HG02870 (cell line): ENCODE measurements at regions not wholly inside any gene's neighbourhood (a gene's known extent, or its start where the extent isn't known, plus 50 kb on each side); places are given as distances from the start of the nearest gene placed in this dataset.

Experiments used
- ATAC-seq: cut with Tn5 transposase; IDR thresholded peaks from one replicate; pipeline ENCODE4 v1.9.1; 2021; ENCODE audit warnings: mild to moderate bottlenecking, moderate library complexity; ENCODE audit not compliant: unreplicated experiment

DNA sequence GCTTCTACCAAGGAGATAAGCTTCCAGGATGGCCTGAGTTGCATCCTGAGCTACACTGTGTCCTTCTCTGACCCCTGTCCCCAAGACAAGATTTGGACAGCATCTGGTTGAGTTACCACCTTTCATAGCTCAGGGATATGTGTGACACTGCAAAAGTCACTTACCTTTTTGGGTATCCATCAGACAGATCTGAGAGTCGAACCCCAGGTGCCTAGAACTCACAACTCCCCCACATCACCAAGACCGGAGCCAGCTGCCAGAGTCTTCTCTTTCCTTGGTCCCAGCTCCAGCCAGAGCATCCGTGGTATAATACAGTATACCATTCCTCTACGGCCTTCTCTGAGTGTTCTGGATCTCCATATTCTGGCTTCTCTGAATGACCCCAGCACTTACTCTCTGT lies 133.0 kb downstream of the CD83 start:
- no peak for ATAC-seq

DNA sequence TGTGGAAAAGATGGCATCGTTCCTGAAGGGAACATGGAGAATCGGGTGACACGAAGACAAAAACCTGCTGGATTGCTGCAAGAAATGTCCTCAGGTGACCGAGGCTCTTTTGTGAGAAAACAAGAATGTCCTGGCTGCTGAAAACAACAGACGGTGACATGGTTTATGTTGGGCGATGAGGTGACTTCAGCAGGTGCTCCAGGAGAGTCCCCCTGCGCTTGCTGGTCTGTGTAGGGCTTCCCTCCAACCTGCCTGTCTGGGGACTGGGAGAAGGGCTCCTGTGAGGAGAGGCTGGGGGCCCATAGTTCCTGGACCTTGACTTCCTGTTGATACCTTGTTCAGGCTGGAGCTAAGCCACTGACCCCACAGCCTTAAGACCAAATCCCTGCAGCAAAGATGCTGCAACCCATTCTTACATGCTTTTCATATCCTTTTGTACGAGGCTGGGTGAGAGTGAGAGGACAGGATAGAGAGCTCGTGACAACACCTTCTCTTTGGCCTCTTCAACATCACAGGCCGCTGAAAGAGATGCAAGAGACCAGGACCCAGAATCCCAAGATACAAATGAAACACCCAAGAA lies 134.8 kb downstream of the CD83 start:
- no peak for ATAC-seq

GRCh38 chr6:14254505-14254904 lies 136.9 kb downstream of the CD83 start:
- ATAC-seq = peak; percentile 84

- ATAC-seq = no peak
Measured at GRCh38 chr6:14255916-14256315, 138.3 kb downstream of the CD83 start.

GRCh38 chr6:14258117-14258516 lies 140.5 kb downstream of the CD83 start:
- ATAC-seq = no peak

- no peak for ATAC-seq
Measured at GRCh38 chr6:14258695-14259593, 141.4 kb downstream of the CD83 start.

GRCh38 chr6:14259594-14260152 lies 142.1 kb downstream of the CD83 start:
- ATAC-seq = no peak

DNA sequence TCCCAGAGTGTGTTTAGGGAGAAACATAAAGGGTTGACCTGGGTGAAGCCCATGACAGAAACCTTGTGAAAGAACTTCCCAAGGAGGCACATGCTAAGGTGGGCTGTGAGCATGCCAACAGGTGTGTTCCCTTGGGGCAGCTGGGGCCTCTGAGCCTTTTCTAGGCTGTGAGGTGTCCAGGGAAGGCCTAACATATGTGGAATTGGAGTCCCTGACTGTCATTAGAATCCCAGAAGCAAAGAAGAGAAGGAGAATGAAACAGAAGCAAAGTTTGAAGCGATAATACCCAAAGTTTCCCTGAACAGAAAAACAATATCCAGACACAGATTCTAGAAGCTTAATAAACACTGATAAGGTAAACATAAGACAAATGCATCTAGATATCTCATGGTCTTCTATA lies 143.3 kb downstream of the CD83 start:
- no peak for ATAC-seq

DNA sequence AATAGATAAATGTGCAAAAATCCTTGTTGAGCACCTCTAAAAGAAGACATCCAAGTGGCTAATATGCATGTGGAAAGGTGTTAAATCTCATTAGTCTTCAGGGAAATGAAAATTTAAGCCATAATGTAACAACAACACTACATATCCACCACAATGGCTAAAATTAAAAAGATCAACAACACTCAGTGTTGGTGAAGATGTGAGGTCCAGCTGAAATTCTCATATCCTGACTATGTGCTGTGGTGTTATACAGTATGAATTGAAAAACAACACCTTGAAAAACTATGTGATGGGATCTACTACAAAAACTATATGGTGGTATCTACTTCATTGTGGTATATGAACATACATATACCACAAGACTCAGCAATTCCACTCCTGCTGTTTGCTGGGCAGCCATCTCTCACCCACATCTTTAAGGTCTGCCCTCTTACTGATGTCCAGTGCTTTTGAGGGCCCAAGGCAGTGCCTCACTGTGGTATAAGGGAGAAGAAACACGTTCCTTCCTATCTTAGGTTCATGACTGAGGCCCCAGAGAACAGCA lies 146.4 kb downstream of the CD83 start:
- no peak for ATAC-seq

- no peak for ATAC-seq
Measured at GRCh38 chr6:14265049-14266021, 147.8 kb downstream of the CD83 start.

GRCh38 chr6:14266266-14266665 lies 148.7 kb downstream of the CD83 start:
- ATAC-seq = no peak

DNA sequence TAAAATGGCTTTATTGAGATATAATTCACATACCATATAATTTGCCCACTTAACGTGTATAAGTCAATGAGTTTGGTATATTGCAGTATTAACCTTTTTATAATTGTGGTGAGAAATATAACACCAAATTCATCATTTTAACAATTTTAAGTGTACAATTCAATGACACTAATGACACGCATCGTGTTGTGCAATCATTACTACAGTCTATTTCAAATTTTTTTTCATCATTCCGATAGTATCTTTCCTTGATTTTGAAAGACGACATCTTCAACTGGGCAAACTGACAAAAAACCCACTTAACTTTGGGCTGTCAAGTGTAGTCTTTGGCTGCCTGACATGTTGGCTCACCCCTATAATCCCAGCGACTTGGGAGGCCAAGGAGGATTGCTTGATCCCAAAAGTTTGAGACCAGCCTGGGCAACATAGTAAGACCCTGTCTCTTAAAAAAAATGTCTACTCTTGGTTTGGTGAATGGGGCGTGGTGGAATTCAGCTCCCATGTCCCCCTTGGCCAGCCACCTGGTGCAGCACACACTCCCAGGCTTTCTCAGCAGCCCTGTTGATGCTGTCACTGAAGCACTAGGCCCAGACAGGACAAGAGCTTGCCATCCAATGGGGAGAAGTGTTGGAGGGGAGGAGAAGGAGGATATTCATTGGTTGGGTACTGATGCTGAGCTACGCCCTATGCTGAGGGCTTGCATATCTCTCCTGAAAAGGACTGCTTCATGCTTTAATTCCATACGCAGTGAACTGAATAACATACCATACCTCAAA lies 150.5 kb downstream of the CD83 start:
- ATAC-seq = no peak

DNA sequence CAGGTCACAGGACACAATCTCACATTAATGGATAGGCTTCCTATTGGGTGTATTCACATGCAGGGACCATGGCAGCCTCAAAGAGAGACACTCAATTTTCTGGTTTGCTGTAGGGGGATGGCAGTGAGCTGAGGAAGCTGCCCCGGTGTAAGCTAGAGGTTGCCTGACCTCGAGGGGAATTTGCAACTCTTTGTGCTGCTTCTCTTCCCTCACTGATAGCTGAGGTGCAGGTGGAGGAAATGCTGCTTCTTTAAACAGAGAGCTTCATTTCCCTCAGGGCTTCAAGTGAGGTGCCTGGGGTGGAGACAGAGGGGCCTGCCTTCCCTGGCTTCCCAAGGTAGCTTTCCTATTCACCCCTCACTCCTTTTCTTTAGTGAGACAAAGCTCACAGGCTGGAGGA lies 151.9 kb downstream of the CD83 start:
- ATAC-seq = no peak

DNA sequence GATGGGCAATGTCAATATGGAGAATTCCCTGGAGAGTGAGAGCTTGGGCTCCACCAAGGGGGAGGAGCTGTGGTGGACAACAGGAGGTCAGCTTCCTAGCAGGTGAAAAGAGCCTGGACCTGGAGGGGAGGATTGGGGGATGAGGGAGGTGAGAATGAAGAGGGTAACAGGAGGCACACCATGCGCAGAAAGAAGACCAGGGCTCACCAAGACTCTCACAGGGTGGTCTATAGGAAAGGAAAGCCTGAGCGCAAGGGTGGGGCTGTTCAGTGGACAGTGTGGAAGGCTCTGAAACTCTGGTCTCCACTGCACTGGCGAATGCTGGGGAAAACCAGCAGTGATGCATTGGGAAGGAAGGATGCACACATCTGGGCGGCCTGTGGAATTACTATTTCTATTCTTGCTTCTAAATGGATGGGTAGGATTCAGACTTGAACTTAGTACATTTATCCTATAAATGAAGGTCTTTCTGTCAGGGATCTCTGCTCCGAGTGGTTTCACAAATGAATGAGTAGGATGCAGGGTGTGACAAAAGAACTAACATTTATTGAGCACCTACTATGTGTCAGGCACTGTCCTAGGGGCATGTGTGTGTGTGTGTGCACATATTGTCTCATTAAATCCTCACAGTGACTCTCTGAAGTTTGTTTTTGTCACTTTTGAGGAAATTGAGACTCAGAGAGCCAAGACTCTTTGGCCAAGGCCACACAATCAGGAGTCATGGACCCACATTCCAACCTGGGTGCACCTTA lies 152.7 kb downstream of the CD83 start:
- ATAC-seq = no peak

- ATAC-seq = no peak
Measured at GRCh38 chr6:14270925-14271788, 153.6 kb downstream of the CD83 start.

- no peak for ATAC-seq
Measured at GRCh38 chr6:14271789-14272736, 154.5 kb downstream of the CD83 start.

DNA sequence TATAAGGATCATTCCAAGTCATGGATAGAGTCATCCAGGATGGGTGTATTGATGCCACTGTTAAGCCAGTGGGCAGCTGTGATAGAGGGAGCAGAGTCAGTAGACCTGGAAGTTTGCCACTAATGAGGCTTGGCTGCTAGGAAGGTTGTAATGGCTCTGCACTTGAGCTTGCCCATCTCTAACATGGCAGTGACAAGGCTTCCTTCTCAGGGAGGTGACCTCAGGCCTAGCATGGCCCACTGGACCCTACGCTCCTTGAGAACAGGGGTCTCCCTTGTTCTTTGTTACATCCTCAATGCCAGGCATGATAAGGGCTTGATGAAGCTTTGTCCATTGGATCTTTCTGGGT lies 155.1 kb downstream of the CD83 start:
- ATAC-seq = no peak
